ENCODE measurements at regions not wholly inside any gene's neighbourhood (a gene's known extent, or its start where the extent isn't known, plus 50 kb on each side); places are given as distances from the start of the nearest gene placed in this dataset.
"Not testable (repeated sequence)": the region's sequence is repeated elsewhere in the genome, so short reads cannot be mapped to it uniquely, and the experiment has no call there.

- intact Hi-C loops (cut with DNase I); ATAC-seq: not testable (repeated sequence)
Observed at GRCh38 chr19:14287837-14288236, 81.9 kb upstream of the ADGRL1 start.

DNA sequence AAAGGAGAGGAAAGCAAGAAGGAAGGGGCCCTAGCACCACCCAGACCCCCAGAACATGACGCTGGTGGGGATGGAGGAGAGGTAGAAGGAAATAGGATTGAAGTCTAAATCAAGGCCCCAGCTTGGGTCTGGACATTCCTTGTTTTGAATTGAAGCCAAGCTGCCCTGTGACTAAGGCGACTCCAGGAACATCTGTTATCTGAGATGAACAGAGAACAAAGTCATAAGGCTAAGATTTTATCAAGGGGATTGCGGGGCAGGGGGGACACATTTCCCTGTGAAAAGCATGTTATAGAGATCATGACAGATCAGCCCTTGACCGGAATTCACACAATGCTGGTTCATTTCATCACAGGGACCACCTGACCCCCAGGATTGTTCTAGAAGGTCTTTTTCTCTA is 80.6 kb upstream of the ADGRL1 start:
- intact Hi-C loops (cut with DNase I); DNase-seq (ENCODE audit: low spot score); ATAC-seq: not testable (repeated sequence)

More at GRCh38 chr19:14287837-14288236, 81.9 kb upstream of the ADGRL1 start:
- not testable (repeated sequence) for DNase-seq (ENCODE audit: low spot score)

DNA sequence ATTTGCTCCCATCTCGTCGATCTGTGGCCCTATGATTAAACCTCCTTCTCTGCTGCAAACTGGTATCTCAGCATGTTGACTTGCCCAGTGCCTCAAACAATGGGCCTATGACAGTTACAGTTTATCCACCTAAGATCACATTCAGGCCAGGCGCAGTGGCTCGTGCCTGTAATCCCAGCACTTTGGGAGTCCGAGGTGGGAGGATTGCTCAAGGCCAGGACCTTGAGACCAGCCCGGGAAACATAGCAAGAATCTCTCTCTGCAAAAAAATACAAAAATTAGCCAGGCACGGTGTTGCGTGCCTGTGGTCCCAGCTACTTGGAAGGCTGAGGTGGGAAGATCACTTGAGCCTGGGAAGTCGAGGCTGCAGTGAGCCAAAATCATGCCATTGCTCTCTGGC is 79.8 kb upstream of the ADGRL1 start:
- ATAC-seq; intact Hi-C loops (cut with DNase I); DNase-seq (ENCODE audit: low spot score): not testable (repeated sequence)

DNA sequence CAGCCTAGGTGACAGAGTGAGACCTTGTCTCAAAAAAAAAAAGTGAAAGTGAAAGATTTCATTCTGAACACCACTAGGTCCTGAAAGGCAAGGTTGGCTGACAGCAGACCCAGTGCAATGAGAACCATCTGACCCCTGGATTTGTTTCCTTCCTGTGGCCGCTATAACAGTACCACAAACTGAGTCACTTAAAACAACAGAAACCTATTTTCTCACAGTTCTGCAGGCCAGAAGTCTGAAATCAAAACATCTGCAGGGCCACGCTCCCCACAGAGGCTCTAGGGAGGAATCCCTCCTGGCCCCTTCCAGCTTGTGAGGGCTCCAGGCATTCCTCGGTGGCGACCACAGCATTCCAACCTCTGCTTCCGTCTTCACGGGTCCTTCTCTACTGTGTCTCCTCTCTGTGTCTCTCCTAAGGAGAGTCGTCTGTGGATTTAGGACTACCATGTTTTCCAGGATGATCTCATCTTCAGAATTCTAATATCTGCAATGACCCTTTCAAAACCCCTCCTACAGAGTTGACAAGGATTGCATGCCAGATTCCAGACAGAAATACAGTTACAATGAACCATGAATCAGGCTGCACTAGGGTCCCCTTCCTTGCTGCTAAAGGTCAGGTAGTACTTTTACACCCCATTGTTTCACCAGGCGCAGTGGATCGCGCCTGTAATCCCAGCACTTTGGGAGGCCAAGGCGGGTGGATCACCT is 78.0 kb upstream of the ADGRL1 start:
- DNase-seq (ENCODE audit: low spot score); intact Hi-C loops (cut with DNase I): not testable (repeated sequence)
- ATAC-seq: peak; percentile 92

GRCh38 chr19:14279270-14279669 is 73.3 kb upstream of the ADGRL1 start:
- DNase-seq (ENCODE audit: low spot score); ATAC-seq; intact Hi-C loops (cut with DNase I): not testable (repeated sequence)

GRCh38 chr19:14277608-14278007 is 71.6 kb upstream of the ADGRL1 start:
- no peak for ATAC-seq
- no peak for DNase-seq (ENCODE audit: low spot score)
- intact Hi-C loops (cut with DNase I): no loop called here

DNA sequence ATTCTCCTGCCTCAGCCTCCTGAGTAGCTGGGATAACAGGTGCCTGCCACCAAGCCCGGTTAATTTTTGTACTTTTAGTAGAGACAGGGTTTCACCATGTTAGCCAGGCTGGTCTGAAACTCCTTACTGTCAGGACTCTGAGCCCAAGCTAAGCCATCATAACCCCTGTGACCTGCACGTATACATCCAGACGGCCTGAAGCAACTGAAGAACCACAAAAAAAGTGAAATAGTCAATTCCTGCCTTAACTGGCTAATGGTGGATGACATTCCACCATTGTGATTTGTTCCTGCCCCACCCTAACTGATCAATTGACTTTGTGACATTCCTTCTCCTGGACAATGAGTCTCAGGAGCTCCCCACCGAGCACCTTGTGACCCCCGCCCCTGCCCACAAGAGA is 69.9 kb upstream of the ADGRL1 start:
- DNase-seq (ENCODE audit: low spot score); intact Hi-C loops (cut with DNase I); ATAC-seq: not testable (repeated sequence)

GRCh38 chr19:14272623-14273022 is 66.7 kb upstream of the ADGRL1 start:
- ATAC-seq (no peak), DNase-seq (ENCODE audit: low spot score) (no peak)
- intact Hi-C loops (cut with DNase I): no loop called here

- intact Hi-C loops (cut with DNase I): no loop called here
- ATAC-seq: no peak
- no peak for DNase-seq (ENCODE audit: low spot score)
Observed at GRCh38 chr19:14271840-14272239, 65.9 kb upstream of the ADGRL1 start.

DNA sequence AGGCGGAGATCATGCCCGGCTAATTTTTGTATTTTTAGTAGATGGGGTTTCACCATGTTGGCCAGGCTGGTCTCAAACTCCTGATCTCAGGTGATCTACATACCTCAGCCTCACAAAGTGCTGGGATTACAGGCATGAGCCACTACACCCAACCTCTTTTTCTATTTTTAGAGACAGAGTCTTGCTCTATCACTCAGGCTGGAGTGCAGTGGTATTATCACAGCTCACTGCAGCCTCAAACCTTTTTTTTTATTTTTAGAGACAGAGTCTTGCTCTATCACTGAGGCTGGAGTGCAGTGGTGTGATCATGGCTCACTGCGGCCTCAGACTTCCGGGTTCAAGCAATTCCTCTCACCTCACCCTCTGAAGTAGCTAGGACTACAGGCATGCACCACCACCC is 64.6 kb upstream of the ADGRL1 start:
- intact Hi-C loops (cut with DNase I); DNase-seq (ENCODE audit: low spot score); ATAC-seq: not testable (repeated sequence)

DNA sequence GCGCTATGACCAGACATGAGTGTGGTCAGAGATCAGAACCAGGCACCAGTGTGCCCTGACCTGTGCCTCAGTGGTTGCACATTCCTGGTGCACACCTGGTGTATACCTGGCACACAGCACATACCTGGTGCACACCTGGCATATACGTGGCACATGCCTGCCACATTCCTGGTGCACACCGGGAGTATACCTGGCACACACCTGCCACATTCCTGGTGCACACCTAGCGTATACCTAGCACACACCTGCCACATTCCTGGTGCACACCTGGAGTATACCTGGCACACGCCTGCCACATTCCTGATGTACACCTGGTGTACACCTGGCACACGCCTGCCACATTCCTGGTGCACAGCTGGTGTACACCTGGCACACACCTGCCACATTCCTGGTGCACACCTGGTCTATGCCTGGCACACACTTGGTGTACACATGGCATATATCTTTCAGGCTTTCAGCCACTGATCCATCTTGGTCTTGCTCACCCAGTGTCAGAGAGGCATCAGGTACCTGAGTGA is 61.3 kb upstream of the ADGRL1 start:
- intact Hi-C loops (cut with DNase I): no loop called here
- DNase-seq (ENCODE audit: low spot score): no peak
- no peak for ATAC-seq

DNA sequence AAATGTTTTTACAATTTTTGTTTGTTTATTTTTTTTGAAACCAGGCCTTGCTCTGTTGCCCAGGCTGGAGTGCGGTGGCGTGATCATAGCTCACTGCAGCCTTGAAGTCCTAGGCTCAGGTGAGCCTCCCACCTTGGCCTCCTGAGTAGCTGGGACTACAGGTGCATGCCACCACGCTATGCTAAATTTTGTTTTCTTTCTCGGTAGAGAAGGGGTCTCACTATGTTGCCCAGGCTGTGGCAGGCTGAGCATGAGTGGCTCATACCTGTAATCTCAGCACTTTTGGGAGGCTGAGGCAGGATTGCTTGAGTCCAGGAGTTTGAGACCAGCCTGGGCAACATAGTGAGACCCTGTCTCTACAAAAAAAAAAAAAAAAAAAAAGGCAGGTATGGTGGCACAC is 60.2 kb upstream of the ADGRL1 start:
- DNase-seq (ENCODE audit: low spot score); intact Hi-C loops (cut with DNase I); ATAC-seq: not testable (repeated sequence)

DNA sequence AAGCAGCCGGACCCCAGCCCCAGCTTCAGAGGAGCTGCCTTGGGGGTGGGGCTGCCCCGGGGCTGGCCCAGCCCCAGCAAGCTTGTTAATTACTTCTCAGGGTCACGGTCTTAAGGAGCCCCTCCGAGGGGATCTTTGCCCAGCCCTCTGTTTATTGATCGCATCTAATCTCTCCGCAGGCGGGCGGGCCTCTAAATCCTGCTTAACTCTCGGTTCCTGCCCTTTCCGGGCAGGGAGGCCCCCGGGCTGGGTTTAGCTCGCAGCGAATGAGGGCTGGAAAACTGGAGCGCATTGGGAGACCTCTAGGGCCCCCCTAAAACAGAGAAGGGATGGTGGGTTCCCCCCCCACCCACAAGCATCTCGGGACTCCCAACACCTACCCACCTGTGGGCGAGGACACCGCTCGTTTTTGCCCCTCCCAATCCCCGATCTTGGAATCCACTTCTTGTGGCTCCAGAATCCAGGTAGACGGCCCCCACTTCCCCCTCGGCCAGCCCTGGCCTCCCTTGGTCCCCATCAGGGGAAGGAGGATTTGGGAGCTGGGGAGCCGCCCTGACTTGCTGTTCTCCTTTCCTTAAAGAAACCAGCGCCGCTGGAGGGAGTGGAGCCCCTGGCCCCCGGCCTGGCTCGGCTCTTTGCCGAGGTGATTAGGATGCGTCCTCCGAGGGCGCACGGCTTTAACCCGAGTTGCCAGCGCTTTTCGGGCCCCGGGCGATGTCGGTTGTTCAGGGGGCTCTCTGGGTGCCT is 59.5 kb upstream of the ADGRL1 start:
- DNase-seq (ENCODE audit: low spot score): no peak
- no peak for ATAC-seq
- intact Hi-C loops (cut with DNase I): no loop called here

- intact Hi-C loops (cut with DNase I); ATAC-seq: not testable (repeated sequence)
Observed at GRCh38 chr19:14255902-14256649, 50.1 kb upstream of the ADGRL1 start.

More at GRCh38 chr19:14255902-14256649, 50.1 kb upstream of the ADGRL1 start:
- not testable (repeated sequence) for DNase-seq (ENCODE audit: low spot score)

Measured in sciatic nerve (tissue), 2 donors.